Endodermal cell (in vitro differentiated cells): ENCODE measurements at regions not wholly inside any gene's neighbourhood (a gene's known extent, or its start where the extent isn't known, plus 50 kb on each side); places are given as distances from the start of the nearest gene placed in this dataset.

ENCODE experiments used
- DNase-seq: peaks from one replicate; pipeline ENCODE4 v3.0.0-alpha.2; 2017
- H3K27ac ChIP-seq: 2 replicates; pipeline ENCODE4 v1.5.1; 2013; ENCODE audit warnings: mild to moderate bottlenecking, low read depth, low read length, moderate library complexity
- H3K27me3 ChIP-seq: 2 replicates; pipeline ENCODE4 v1.6.1; 2013; ENCODE audit warnings: mild to moderate bottlenecking, low read length, moderate library complexity; ENCODE audit not compliant: insufficient read depth, control insufficient read depth, poor library complexity, severe bottlenecking
- H3K36me3 ChIP-seq: 2 replicates; pipeline ENCODE4 v1.7.0; 2013; ENCODE audit warnings: mild to moderate bottlenecking, low read length, moderate library complexity; ENCODE audit not compliant: control insufficient read depth, insufficient read depth
- H3K4me1 ChIP-seq: one replicate; pipeline ENCODE4 v1.7.0; 2013; ENCODE audit warnings: low read length; ENCODE audit not compliant: control insufficient read depth, insufficient read depth
- H3K4me3 ChIP-seq: 2 replicates; pipeline ENCODE4 v1.5.1; 2013; ENCODE audit warnings: mild to moderate bottlenecking, low read length, moderate library complexity
- H3K9ac ChIP-seq: 2 replicates; pipeline ENCODE4 v1.6.1; 2013; ENCODE audit warnings: mild to moderate bottlenecking, low read length, moderate library complexity; ENCODE audit not compliant: poor library complexity, severe bottlenecking; ENCODE audit errors: extremely low read depth
- H3K9me3 ChIP-seq: 2 replicates; pipeline ENCODE4 v1.6.1; 2013; ENCODE audit warnings: mild to moderate bottlenecking, low read length, moderate library complexity; ENCODE audit not compliant: control insufficient read depth
- H3K27ac Mint-ChIP-seq: 2 replicates; pipeline ENCODE4 v1.8.0; 2020; ENCODE audit warnings: mixed read lengths
- H3K27me3 Mint-ChIP-seq: 2 replicates; pipeline ENCODE4 v1.8.0; 2021; ENCODE audit warnings: mild to moderate bottlenecking, mixed read lengths; ENCODE audit not compliant: insufficient read depth
- H3K36me3 Mint-ChIP-seq: 2 replicates; pipeline ENCODE4 v1.8.0; 2020; ENCODE audit warnings: low read depth, mixed read lengths
- H3K4me1 Mint-ChIP-seq: 2 replicates; pipeline ENCODE4 v1.8.0; 2020; ENCODE audit warnings: mixed read lengths
- H3K4me3 Mint-ChIP-seq: 2 replicates; pipeline ENCODE4 v1.8.0; 2020; ENCODE audit warnings: mild to moderate bottlenecking, moderate library complexity, mixed read lengths
- H3K9me3 Mint-ChIP-seq: 2 replicates; pipeline ENCODE4 v1.8.0; 2020; ENCODE audit warnings: mild to moderate bottlenecking, mixed read lengths
- WGBS, 2 experiments: methylation state at CpG; one replicate each; pipeline versions ENCODE4 v1.1.5 to v1.1.7; 2013; ENCODE audit warnings: missing lambda C conversion rate in 2 of 2, mixed read lengths in 1 of 2; ENCODE audit not compliant: insufficient coverage in 1 of 2, insufficient read length in 1 of 2; 5-methylcytosine and 5-hydroxymethylcytosine counted together
- TF ChIP-seq, protein P1 (sequence below): fragments of 200-600 bp; sonication (generic); conservative IDR thresholded peaks from 2 replicates; pipeline ENCODE4 v1.5.0; 2021; ENCODE audit warnings: antibody characterized with exemption, mild to moderate bottlenecking

- no peaks in the 10 kb centered on the region for H3K9me3 Mint-ChIP-seq
- Histone ChIP-seq H3K4me1 (peaks cover under 1% of the 10 kb centered on the region), H3K9ac (no peak overlapping the region), H3K4me3 (no peak overlapping the region), H3K27me3 (no peaks in the 10 kb centered on the region), H3K9me3 (no peaks in the 10 kb centered on the region), H3K27ac (no peak overlapping the region), H3K36me3 (no peaks in the 10 kb centered on the region)
- peak overlapping the region; percentile 90 for H3K27ac Mint-ChIP-seq
- H3K4me3 Mint-ChIP-seq, result no peak overlapping the region
- peaks cover 42% of the 10 kb centered on the region for H3K4me1 Mint-ChIP-seq
- TF ChIP-seq, protein P1, sequence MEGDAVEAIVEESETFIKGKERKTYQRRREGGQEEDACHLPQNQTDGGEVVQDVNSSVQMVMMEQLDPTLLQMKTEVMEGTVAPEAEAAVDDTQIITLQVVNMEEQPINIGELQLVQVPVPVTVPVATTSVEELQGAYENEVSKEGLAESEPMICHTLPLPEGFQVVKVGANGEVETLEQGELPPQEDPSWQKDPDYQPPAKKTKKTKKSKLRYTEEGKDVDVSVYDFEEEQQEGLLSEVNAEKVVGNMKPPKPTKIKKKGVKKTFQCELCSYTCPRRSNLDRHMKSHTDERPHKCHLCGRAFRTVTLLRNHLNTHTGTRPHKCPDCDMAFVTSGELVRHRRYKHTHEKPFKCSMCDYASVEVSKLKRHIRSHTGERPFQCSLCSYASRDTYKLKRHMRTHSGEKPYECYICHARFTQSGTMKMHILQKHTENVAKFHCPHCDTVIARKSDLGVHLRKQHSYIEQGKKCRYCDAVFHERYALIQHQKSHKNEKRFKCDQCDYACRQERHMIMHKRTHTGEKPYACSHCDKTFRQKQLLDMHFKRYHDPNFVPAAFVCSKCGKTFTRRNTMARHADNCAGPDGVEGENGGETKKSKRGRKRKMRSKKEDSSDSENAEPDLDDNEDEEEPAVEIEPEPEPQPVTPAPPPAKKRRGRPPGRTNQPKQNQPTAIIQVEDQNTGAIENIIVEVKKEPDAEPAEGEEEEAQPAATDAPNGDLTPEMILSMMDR, result no peak
- DNase-seq, result peak; percentile 80
- H3K36me3 Mint-ChIP-seq, result no peaks in the 10 kb centered on the region
- peaks cover 4% of the 10 kb centered on the region for H3K27me3 Mint-ChIP-seq
- WGBS, 2 experiments, result 75 to 87% methylated on average over 5 to 10 of the region's 10 CpGs
These were observed 328.9 kb downstream of the RPS24 start for GRCh38 chr10:78362406-78363022.

GRCh38 chr10:78363190-78363589 is 329.5 kb downstream of the RPS24 start:
- Mint-ChIP-seq H3K4me1 (peaks cover 38% of the 10 kb centered on the region), H3K9me3 (no peaks in the 10 kb centered on the region), H3K4me3 (no peak overlapping the region), H3K36me3 (no peaks in the 10 kb centered on the region), H3K27ac (peak overlapping the region; percentile 45), H3K27me3 (peaks cover 4% of the 10 kb centered on the region)
- TF ChIP-seq, protein P1, result no peak
- no peaks in the 10 kb centered on the region for H3K27me3 ChIP-seq
- no peaks in the 10 kb centered on the region for H3K36me3 ChIP-seq
- 93 to 100% methylated on average over 2 to 4 of the region's 4 CpGs for WGBS, 2 experiments
- no peaks in the 10 kb centered on the region for H3K4me1 ChIP-seq
- no peak overlapping the region for H3K27ac ChIP-seq
- H3K4me3 ChIP-seq, result no peak overlapping the region
- no peaks in the 10 kb centered on the region for H3K9me3 ChIP-seq
- no peak for DNase-seq
- no peak overlapping the region for H3K9ac ChIP-seq

GRCh38 chr10:78365694-78366093 is 332.0 kb downstream of the RPS24 start:
- no peaks in the 10 kb centered on the region for H3K9me3 ChIP-seq
- H3K9ac ChIP-seq, result no peak overlapping the region
- Mint-ChIP-seq H3K4me1 (peaks cover 29% of the 10 kb centered on the region), H3K27ac (no peak overlapping the region), H3K36me3 (no peaks in the 10 kb centered on the region), H3K27me3 (peaks cover 7% of the 10 kb centered on the region), H3K4me3 (no peak overlapping the region), H3K9me3 (no peaks in the 10 kb centered on the region)
- no peak for DNase-seq
- no peaks in the 10 kb centered on the region for H3K36me3 ChIP-seq
- H3K4me1 ChIP-seq, result no peaks in the 10 kb centered on the region
- no peak overlapping the region for H3K4me3 ChIP-seq
- TF ChIP-seq, protein P1, result no peak
- H3K27ac ChIP-seq, result no peak overlapping the region
- H3K27me3 ChIP-seq, result no peaks in the 10 kb centered on the region
- 73 to 86% methylated on average over 3 to 4 of the region's 4 CpGs for WGBS, 2 experiments
